Activated CD4-positive, alpha-beta T cell treated with anti-CD3 and anti-CD28 coated beads, Interleukin-2, amount 50 U/mL, for 24 hours (primary cell): ENCODE measurements at regions not wholly inside any gene's neighbourhood (a gene's known extent, or its start where the extent isn't known, plus 50 kb on each side); places are given as distances from the start of the nearest gene placed in this dataset.

Source experiments
- DNase-seq, 2 donors: peaks; one replicate each; pipeline ENCODE4 v3.0.0-alpha.2; 2020; ENCODE audit warnings: low read depth in 1 of 2, low spot score in 1 of 2

GRCh38 chr10:78448470-78448869 lies 414.8 kb downstream of the RPS24 start:
- DNase-seq, result no peak

- no peak for DNase-seq
Measured at GRCh38 chr10:78448994-78449418, 415.3 kb downstream of the RPS24 start.

- no peak for DNase-seq
Measured at GRCh38 chr10:78449554-78449953, 415.9 kb downstream of the RPS24 start.

DNA sequence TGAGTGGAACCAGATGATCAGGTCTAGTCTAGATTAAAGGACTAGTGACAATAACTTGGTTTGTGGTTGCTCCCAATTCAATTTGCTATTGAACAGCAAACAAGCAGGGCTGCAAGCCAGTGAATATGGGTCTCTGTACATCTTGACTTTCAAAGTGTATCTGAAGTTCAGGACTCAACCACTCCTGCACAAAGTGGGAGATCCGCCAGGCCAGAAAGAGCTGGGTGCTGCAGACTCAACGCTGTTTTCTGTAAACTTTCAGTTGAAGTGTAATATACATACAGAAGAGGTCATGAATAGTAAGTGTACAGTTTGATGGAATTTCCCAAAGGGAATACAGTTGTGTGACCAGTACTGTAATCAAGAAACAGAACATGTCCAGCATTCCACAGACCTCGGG lies 416.6 kb downstream of the RPS24 start:
- DNase-seq, result no peak

DNA sequence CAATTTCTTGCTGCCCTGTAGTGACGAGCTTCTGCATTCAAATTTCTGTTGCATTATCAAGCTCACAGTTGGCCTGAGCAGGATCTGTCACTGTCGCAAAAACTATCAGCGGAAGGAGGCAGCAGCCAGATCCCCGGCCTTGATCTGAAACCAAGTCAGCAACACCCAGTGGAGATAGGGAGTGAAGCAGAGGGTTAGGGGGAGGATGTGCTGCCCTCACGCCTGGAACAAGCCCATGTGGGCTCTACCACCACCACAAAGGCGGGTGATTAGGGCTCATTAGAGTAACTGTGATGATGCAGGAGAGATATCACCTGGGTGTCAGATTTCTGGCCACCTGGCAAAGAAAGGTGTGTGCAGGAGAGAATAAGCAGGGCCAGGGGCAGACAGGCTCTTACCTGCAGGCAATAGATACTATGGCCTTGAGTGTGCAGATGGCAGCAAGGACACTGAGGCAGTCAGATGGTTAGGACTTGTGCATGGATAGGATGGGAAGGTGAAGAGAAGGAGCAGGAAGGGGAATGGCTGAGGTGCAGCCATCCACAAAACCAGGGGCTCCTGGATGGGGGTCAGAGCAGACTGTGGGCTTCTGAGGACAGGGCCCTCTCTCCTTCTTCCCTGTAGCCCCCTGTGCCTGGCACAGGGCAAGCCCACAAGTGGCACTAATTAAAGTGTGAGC lies 417.3 kb downstream of the RPS24 start:
- DNase-seq, result no peak

DNA sequence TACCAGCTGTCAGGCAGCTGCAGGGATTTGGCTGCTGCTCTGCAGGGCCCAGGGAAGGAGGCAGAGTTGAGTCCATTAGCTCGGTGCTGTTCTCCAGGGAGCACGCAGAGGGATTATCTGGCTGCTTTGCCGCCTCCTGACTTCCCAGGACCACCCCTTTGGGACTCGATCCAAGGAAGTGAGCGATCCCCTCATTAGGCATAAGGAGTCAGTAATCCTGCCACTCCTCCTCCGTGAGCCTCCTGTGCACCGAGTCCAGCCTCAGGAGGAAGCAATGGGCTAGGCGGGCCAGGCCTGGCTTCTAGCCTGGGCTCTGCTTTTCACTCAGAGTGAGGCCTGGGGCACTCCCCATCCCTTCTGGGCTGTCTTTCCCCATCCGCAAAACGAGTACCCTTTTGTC lies 417.9 kb downstream of the RPS24 start:
- DNase-seq, result no peak

DNA sequence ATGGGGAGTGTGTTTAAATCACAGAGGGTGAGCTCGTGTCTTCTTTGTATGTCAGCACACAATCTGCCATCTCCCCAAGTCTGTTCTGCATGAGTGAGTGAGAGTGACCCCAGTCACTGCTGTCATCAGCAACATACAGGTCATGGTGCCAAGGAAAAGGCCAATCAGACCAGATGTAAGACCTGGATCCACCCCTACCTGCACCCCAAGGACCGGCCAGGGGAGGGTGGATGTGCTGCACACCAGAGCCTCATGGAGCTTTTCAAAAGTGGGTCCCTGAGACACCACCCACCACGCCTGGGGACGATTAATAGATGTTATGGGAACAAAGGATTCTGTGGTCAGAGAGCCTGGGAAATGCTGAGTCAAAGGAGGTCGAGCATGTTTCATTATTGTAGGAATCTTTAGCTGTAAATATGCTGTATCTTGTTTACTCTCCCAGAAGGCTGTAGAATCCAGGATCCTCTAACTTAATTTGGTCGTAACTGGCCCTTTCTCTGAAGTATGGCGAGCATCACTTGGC lies 420.5 kb downstream of the RPS24 start:
- DNase-seq, result no peak

DNA sequence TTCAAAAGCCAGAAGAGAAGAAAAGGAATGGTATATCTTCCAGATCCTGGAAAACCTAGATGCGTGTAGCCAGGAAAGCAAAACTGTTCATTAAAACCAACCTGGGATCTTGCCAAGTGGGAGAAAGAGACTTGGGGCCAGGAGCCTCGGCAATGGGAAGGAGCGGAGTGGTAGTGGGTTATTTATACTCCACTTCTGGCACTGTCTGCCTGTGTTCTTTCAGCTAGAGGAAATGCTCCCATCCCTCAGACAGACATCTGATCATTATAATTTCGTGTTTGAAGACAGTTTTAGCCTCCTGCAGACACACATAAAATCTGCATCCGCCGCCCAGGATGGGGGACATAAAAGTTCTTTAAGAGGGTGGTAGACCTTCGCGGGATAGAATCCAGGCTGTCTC lies 421.6 kb downstream of the RPS24 start:
- DNase-seq, result no peak

- no peak for DNase-seq
Measured at GRCh38 chr10:78455811-78456210, 422.1 kb downstream of the RPS24 start.

- DNase-seq, result no peak
Measured at GRCh38 chr10:78456649-78457400, 423.2 kb downstream of the RPS24 start.

DNA sequence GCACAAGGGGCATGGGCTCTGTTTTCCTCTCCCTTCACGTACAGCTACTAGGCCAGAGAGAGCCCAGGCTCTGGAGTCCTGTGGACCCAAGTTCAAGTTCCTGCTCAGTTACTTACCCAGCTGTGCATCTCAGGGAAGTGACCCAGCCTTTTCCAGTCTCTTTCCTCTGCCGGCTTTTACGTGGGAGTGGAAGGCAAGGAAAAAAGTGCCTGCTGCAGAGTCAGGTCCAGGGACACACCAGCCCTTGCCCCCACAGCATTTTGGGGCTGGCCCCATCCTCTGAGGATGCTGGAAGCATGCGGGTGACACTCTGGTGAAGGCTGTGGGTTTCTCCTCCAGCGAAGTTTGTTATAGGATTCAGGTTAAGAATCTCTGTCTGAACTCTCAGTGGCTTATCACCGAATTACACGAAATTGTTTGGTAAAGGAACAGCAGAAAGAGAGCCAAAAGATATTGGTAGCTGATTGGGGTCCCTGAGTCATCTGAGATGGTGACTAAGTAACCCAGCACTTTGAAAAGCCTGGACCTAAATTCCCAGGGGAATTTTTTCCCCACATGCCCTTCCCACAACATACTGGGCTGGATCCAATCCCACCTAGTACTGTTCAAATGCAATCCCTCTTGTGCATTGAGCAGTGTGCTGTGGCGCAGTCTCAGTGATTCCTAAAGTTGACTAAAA lies 424.3 kb downstream of the RPS24 start:
- no peak for DNase-seq

GRCh38 chr10:78458983-78459638 lies 425.4 kb downstream of the RPS24 start:
- DNase-seq, result no peak

GRCh38 chr10:78459639-78460037 lies 426.0 kb downstream of the RPS24 start:
- DNase-seq, result no peak

DNA sequence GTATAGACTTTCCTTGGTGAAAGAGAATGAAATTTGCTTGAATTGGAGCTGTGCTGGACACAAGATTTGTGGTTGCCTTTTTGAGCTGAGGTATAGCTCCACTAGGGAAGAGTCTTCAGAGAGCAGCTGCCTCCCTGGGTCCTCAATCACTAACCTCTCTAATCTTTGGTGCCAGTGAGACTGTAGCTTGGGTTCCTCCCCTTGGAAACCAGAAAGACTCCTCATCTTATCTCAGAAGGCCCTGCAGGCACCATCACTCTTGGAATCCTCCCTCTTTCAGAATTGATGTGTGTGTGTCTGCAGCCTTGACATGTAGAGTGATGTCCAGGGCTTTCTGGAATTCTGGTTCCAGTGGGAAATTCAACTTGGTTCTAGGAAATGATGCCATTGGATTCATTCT lies 426.5 kb downstream of the RPS24 start:
- no peak for DNase-seq

DNA sequence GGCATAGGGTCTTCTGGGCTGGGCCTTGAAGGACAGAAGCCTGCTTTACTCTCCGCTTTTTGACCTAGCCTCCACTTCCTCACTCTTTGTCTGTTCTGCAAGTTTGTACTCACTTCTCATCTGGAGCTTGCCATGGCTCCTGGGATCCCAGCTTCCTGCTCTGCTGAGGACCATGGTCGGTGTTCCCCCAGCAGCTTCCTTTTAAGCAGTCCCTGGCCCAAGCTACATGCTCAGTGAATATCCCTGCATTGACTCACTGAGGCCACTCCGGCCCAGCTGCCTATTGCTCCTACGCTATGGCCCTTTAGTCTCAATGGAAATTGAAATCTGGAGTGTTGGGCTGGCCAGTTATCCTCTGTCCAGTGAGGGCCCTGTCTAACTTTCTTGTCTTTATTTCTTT lies 427.7 kb downstream of the RPS24 start:
- no peak for DNase-seq

- DNase-seq, result no peak
Measured at GRCh38 chr10:78462176-78462575, 428.5 kb downstream of the RPS24 start.

DNA sequence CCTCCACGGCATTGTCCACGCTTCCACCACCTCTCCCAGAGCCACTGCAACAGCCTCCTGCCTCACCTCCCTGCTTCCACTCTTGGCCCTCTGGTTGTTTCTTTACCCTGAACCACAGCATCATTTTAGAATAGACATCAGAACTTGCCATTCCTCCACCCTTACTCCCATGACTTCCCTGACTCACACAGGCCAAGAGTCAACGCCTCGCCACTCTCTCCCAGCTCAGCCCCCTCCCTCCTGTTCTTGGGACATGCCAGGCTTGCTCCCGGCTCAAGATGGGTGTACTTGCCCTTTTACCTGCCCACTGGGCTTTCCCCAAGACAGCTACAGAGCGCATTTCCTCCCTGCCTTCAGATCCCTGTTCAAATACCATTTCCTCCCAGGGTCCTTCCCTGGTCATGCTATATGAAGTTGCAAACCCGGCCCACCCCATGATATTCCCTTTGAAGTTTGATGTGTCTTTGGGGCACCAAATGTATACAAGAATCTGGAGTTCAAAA lies 429.1 kb downstream of the RPS24 start:
- DNase-seq, result no peak

DNA sequence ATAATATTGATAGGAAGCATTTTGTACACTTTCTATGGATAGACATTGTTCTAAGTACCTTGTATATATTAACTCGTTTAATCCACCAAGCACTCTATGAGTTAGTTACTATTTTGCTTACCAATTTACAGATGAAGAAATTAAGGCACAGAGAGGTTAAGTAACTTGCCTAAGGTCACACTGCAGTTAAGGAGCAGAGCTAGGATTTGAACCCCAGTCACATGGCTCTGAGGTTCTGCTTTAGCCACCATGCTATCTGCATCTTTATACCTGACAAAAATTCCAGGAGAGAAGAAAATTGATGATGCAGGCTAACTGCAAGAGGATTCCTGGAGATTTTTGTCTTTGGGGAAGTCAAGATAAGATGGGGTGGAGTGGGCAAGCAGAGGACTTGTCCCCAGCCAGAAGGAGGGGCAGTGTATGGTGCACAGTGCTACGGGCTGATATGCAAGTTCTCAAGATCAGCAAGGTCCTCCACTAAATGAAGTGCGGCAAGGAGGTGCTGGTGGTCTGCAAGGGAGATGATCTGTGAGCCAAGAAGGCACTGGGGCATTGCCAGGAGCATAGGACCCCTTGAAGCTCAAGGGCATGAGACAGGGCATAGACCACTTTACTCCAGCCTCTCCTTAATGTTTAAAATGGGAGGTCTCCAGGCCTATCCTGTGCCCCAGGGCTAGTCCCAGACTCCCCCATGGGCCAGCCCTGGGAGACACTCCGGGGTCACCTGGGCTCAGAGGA lies 430.6 kb downstream of the RPS24 start:
- no peak for DNase-seq

- DNase-seq, result no peak
Measured at GRCh38 chr10:78464856-78465267, 431.2 kb downstream of the RPS24 start.

DNA sequence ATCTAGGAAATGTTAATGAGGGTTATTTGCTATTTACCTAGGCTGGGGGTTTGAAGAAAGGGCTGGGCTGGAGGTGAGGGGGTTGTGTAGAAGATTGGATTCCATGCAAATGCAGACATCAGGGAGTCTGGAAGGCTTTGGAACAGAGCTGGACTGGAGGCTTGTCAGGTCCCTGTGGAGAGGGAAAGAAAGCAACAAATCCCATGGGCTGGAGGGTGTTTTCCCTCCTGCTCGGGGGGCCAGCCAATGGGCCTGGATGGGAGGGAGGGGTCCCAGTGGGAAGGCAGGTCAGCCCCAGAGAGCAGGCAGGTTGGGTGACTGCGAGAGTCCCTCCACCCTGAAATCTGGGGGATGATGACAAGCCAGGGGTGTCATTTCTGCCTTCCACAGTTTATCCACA lies 431.8 kb downstream of the RPS24 start:
- no peak for DNase-seq
